ENCODE measurements at regions not wholly inside any gene's neighbourhood (a gene's known extent, or its start where the extent isn't known, plus 50 kb on each side); places are given as distances from the start of the nearest gene placed in this dataset.

GRCh38 chr6:26223650-26224546 is 136.7 kb downstream of the HFE start:
- Mint-ChIP-seq H3K27ac (no peak overlapping the region), H3K4me3 (no peak overlapping the region), H3K9me3 (no peaks in the 10 kb centered on the region), H3K4me1 (peaks cover 28 to 47% of the 10 kb centered on the region in 2 experiments), H3K36me3 (ENCODE audit: insufficient read depth in 1 of 3, low read depth in 3 of 3) (no peaks in the 10 kb centered on the region), H3K27me3 (ENCODE audit: low read depth) (no peaks in the 10 kb centered on the region)
- H3K4me1 ChIP-seq (ENCODE audit: insufficient read depth, low read length): peaks cover 2% of the 10 kb centered on the region; the same call in 1 of the 2 replicates
- H3K79me1 ChIP-seq (ENCODE audit: insufficient read depth, low read depth, low read length, poor library complexity, severe bottlenecking): no peaks in the 10 kb centered on the region
- peak overlapping the region; percentile 86 for H3K4me2 ChIP-seq (ENCODE audit: insufficient read depth, insufficient read length, low read length)
- H3K27me3 ChIP-seq (ENCODE audit: insufficient read depth, low read length): no peaks in the 10 kb centered on the region
- H4K5ac ChIP-seq (ENCODE audit: insufficient read length, low read depth, low read length): no peak overlapping the region
- no peak overlapping the region for H4K8ac ChIP-seq (replicated peaks; ENCODE audit: insufficient read length, low read depth, low read length)
- H4K20me1 ChIP-seq (ENCODE audit: control insufficient read depth, insufficient read depth, insufficient read length): no peaks in the 10 kb centered on the region
- TF ChIP-seq CTCF (conservative IDR thresholded peaks at IDR 0.05): no peak
- no peak overlapping the region for H2BK20ac ChIP-seq (ENCODE audit: low read depth, low read length, poor library complexity, severe bottlenecking)
- peak overlapping the region; percentile 95 for H3T11ph ChIP-seq (ENCODE audit: low read length)
- H3K9ac ChIP-seq (ENCODE audit: extremely low read depth, insufficient read length, low read length): peak overlapping the region; percentile 94
- H4K91ac ChIP-seq (ENCODE audit: insufficient read length, low read depth, low read length): no peak overlapping the region
- peak overlapping the region; percentile 60 for H3K56ac ChIP-seq (ENCODE audit: insufficient read length, low read depth, low read length)
- peak overlapping the region; percentile 93; the same call in 1 of the 2 replicates for H3K14ac ChIP-seq (ENCODE audit: insufficient read depth, low read length)
- WGBS (ENCODE audit: extremely low coverage, insufficient read length, low lambda C conversion rate): no CpG with 5 or more reads among the region's 26 CpGs
- H2BK12ac ChIP-seq (ENCODE audit: insufficient read length, low read depth, low read length): no peak overlapping the region
- peak; percentile 55 for DNase-seq
- peak overlapping the region; percentile 95 for H2BK120ac ChIP-seq (ENCODE audit: low read depth, low read length, poor library complexity, severe bottlenecking)
- H2BK5ac ChIP-seq (ENCODE audit: insufficient read length, low read length): peak overlapping the region; percentile 55
- no peaks in the 10 kb centered on the region for H3K9me3 ChIP-seq (ENCODE audit: control insufficient read depth, low read depth, low read length)
- no peak overlapping the region for H2BK15ac ChIP-seq (ENCODE audit: low read depth, low read length)
- no peaks in the 10 kb centered on the region for H3K79me2 ChIP-seq (ENCODE audit: insufficient read depth, low read length)
- no peak overlapping the region for H3K23ac ChIP-seq (ENCODE audit: insufficient read length, low read depth, low read length)
- no peak overlapping the region for H2AFZ ChIP-seq (ENCODE audit: low read length)
- peak overlapping the region; percentile 98 for H3K27ac ChIP-seq (ENCODE audit: insufficient read length, low read depth, low read length)
- peak overlapping the region; percentile 94 for H3K18ac ChIP-seq (ENCODE audit: insufficient read length, low read depth, low read length)
- H2AK5ac ChIP-seq (ENCODE audit: insufficient read length, low read length): no peak overlapping the region
- peaks cover 10% of the 10 kb centered on the region for H3K23me2 ChIP-seq (ENCODE audit: insufficient read length, low read depth, low read length, poor library complexity, severe bottlenecking)
- H3K4ac ChIP-seq (ENCODE audit: low read depth, low read length): no peak overlapping the region; the same call in 1 of the 2 replicates

All from H9 (cell line).